D721Med (cell line): ENCODE measurements at regions not wholly inside any gene's neighbourhood (a gene's known extent, or its start where the extent isn't known, plus 50 kb on each side); places are given as distances from the start of the nearest gene placed in this dataset.

Experiments used
- DNase-seq: peaks from one replicate; pipeline ENCODE4 v3.0.0; 2011; ENCODE audit warnings: low spot score; ENCODE audit not compliant: insufficient read length
- FAIRE-seq: peaks from 2 replicates; lab custom pipeline; 2011; peaks lifted over from hg19 to GRCh38; lab: Jason Lieb, UNC
- TF ChIP-seq, protein P1 (sequence below): IDR thresholded peaks from 2 replicates; pipeline ENCODE4 v1.5.1; 2012; ENCODE audit warnings: mild to moderate bottlenecking, control low read depth; ENCODE audit not compliant: insufficient read depth; ENCODE audit errors: missing control alignments

DNA sequence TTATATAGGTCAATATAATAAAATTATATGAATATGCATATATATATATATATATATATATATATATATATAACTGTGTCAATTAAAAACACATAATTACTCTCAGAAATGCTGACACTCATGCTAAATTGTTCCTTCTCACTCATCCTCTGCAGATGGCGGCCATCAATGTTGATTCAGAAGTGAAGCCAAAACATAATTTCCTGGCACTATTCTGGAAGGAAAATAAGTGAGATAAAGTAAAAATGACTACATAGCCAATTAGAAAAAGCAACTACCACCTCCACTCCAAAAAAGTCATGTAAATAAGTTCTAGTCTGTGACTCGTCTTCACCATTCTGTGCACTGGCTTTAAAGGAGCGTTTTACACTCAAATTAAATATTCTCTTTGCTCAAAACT is 423.3 kb downstream of the EFNB2 start:
- TF ChIP-seq, protein P1, sequence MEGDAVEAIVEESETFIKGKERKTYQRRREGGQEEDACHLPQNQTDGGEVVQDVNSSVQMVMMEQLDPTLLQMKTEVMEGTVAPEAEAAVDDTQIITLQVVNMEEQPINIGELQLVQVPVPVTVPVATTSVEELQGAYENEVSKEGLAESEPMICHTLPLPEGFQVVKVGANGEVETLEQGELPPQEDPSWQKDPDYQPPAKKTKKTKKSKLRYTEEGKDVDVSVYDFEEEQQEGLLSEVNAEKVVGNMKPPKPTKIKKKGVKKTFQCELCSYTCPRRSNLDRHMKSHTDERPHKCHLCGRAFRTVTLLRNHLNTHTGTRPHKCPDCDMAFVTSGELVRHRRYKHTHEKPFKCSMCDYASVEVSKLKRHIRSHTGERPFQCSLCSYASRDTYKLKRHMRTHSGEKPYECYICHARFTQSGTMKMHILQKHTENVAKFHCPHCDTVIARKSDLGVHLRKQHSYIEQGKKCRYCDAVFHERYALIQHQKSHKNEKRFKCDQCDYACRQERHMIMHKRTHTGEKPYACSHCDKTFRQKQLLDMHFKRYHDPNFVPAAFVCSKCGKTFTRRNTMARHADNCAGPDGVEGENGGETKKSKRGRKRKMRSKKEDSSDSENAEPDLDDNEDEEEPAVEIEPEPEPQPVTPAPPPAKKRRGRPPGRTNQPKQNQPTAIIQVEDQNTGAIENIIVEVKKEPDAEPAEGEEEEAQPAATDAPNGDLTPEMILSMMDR, result no peak
- DNase-seq (no peak), FAIRE-seq (no peak)

DNA sequence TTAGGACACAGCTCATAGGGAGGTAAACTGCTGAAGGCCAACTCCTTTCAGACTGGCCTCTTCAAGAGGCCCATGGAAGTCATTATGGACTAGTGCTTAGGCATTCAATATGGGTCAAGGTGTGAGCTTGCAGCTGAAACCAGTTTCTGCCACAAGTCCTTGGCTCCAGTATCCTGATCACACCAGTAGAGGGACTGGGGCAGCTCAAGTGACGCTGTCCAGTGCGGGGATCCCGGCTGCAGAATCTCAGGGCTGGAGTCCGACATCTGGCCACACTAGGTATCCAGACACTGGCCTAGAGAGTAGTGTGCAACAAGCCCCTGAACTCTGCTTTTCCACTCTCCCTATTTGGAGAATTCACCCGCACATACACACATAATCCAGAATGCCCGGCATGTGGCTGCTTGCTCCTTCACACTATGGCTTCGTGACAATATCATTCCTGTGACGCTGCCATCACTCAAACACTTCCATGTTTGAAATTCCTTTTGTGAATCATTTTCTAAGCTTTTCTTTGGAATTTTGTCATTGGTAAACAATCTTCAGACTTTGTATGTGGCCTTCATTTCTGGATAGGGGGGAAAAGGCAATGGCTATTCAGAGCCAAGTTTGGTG is 425.1 kb downstream of the EFNB2 start:
- DNase-seq (no peak), FAIRE-seq (no peak)
- TF ChIP-seq, protein P1, result no peak

DNA sequence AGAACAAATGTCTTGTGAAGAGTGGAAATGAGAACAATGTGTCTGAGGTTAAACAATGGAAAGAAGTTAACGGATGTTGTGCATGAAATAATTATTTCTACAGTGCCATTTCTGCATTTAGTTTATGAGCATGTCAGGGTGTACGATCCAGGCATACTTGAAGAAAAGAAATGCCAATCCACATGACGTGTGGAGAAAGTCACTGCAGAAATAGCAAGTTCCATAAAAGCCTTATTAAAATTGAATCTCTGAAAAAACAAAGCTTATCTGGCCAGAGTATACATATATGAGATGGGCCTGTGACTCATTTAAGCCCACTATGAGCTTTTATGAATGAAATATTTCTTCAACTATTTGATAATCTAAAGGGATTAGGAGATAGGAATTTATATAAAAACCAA is 426.1 kb downstream of the EFNB2 start:
- no peak for FAIRE-seq

DNA sequence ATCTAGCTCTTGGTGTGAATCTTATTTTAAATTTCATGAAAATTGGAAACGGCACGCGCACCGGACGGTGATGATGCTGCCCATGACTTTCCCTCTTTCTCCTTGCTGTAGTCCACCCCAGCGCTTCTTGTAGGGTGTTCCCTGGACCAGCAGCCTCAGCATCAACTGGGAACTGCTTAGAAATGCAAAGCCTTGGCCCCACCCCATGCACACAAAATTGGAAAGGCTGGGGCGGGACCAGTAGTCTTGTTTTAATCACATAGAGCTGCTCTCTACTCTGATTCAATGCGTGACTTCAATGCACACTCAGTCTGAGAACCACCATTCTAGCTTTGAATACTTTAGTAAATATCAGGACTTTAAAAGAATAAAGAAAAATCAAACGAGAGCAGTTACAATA is 427.1 kb downstream of the EFNB2 start:
- DNase-seq (no peak), FAIRE-seq (no peak)
- TF ChIP-seq, protein P1, result no peak

More for the DNA sequence above, 426.1 kb downstream of the EFNB2 start:
- DNase-seq, result no peak
- TF ChIP-seq, protein P1, result no peak

DNA sequence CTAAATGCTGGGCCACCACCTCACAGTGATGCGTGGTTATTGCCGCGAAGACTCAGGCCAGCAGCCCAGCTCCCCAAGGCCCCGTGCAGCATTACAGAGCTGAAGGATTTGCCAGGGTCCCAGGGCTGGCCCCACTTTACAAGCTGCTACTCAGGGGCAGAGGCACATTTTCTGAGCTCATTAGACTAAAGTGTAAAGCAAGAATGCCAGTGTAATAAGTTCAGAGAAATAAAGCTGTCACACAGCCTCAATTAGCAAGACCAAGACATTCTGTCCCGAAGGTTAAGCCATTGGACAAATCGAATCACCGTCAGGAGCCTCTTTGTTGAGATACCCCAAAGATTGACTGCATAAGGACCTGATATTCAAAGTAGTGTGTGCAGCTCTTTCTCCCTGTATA is 428.4 kb downstream of the EFNB2 start:
- DNase-seq (no peak), FAIRE-seq (no peak)
- TF ChIP-seq, protein P1, result no peak

DNA sequence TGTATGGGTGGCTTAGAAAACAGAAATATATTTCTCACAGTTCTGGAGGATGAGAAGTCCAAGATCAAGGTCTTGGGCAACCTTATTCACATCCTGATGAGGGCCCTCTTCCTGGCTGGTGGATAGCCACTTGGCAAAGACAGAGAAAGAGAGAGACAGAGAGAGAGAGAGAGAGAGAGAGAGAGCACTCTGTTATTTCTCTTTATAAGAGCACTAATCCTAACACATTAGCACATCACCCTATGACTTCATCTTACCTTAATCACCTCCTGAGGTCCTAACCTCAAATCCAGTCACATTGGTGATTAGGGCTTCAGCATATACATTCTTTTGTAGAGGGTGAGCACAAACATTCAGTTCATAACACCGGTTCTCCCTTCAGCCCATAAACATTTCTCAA is 430.3 kb downstream of the EFNB2 start:
- FAIRE-seq (no peak), DNase-seq (no peak)
- TF ChIP-seq, protein P1, result no peak

DNA sequence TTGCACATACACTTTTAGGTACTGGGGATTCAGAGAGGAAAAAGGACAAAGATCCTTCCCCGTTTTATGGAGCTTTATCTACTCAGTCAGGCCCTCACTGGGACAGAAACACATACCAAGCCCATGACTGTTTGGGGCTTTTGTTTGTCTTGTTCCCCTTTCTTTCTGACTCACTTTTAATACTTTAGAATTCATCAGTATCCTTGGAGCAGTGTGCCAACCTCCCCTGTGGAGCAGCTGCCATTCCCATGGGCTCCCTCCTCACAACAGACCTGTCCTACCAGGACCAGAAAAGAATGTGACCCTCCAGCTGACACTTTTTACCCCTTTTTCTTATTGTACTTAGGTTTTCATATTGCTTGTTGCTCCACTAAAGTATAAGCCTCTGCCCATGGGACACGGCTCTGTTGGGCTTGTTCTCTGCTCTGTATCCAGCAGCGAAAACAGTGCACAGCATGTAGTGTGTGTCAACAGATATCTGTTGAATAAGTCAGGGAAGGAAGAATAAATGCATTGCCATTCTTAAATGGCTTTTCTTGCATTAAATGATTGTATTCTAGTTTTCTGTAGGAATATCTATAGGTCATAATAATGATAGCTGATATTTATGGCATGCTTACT is 431.1 kb downstream of the EFNB2 start:
- DNase-seq (no peak), FAIRE-seq (no peak)
- TF ChIP-seq, protein P1, result no peak
